SK-N-SH (cell line): ENCODE measurements at regions not wholly inside any gene's neighbourhood (a gene's known extent, or its start where the extent isn't known, plus 50 kb on each side); places are given as distances from the start of the nearest gene placed in this dataset.

Experiments used
- CTCF ChIA-PET: fragments of 300-600, 350-600 bp; formaldehyde crosslinking; extraction: SDS; loops from one replicate; lab custom pipeline; 2021; lab: Yijun Ruan, JAX
- POLR2A ChIA-PET: fragments of 350-600 bp; sonication (Branson Sonifier 250); formaldehyde crosslinking; extraction: SDS; loops from one replicate; lab custom pipeline; 2020; ENCODE audit warnings: antibody characterized with exemption, inconsistent platforms; lab: Yijun Ruan, JAX
- DNase-seq: peaks from one replicate; pipeline ENCODE4 v3.0.0; 2012
- H2AFZ ChIP-seq: fragments of 200-600 bp; sonication (generic); 2 replicates; pipeline ENCODE4 v1.8.1; 2016; ENCODE audit warnings: antibody characterized with exemption, mild to moderate bottlenecking, low read depth
- H3F3A ChIP-seq: fragments of 200-600 bp; sonication (generic); replicated peaks from 2 replicates; pipeline ENCODE3; 2016; ENCODE audit warnings: antibody characterized with exemption, mild to moderate bottlenecking; ENCODE audit not compliant: insufficient read depth
- H3K27ac ChIP-seq, 2 experiments: fragments of 200-500 bp in 1 of 2; fragments of 200-600 bp in 1 of 2; sonication (Bioruptor generic) in 1 of 2; sonication (generic), shearing (Covaris generic) in 1 of 2; 2 replicates each; pipeline versions ENCODE4 v1.5.1 to v1.6.1; 2014 to 2016; ENCODE audit warnings: low read depth in 2 of 2, inconsistent platforms in 1 of 2, low read length in 1 of 2, mild to moderate bottlenecking in 1 of 2, mixed read lengths in 1 of 2
- H3K27me3 ChIP-seq: fragments of 200-600 bp; sonication (generic), shearing (Covaris generic); 2 replicates; pipeline ENCODE4 v1.6.1; 2016; ENCODE audit warnings: mixed run types; ENCODE audit not compliant: insufficient read depth
- H3K36me3 ChIP-seq, 2 experiments: fragments of 200-500 bp in 1 of 2; fragments of 200-600 bp in 1 of 2; sonication (Bioruptor generic) in 1 of 2; sonication (generic) in 1 of 2; replicated peaks in 1 of 2; 2 replicates each; pipeline versions ENCODE3 to v1.5.1; 2014 to 2016; ENCODE audit warnings: low read length in 1 of 2, mild to moderate bottlenecking in 1 of 2; ENCODE audit not compliant: insufficient read depth in 2 of 2, control insufficient read depth in 1 of 2
- H3K4me1 ChIP-seq, 2 experiments: fragments of 200-500 bp in 1 of 2; fragments of 200-600 bp in 1 of 2; sonication (Bioruptor generic) in 1 of 2; sonication (generic), shearing (Covaris generic) in 1 of 2; 2 replicates each; pipeline versions ENCODE4 v1.5.1 to v1.6.1; 2014 to 2016; ENCODE audit warnings: low read depth in 1 of 2, low read length in 1 of 2, mixed run types in 1 of 2; ENCODE audit not compliant: insufficient read depth in 2 of 2, control insufficient read depth in 1 of 2
- H3K4me2 ChIP-seq: fragments of 200-600 bp; sonication (generic), shearing (Covaris generic); 2 replicates; pipeline ENCODE4 v1.6.1; 2017; ENCODE audit warnings: mixed run types
- H3K4me3 ChIP-seq, 2 experiments: fragments of 200-500 bp in 1 of 2; fragments of 200-600 bp in 1 of 2; sonication (Bioruptor generic) in 1 of 2; sonication (generic), shearing (Covaris generic) in 1 of 2; 2 replicates each; pipeline versions ENCODE4 v1.5.1 to v1.8.1; 2014 to 2016; ENCODE audit warnings: low read depth in 2 of 2, inconsistent platforms in 1 of 2, low read length in 1 of 2, mild to moderate bottlenecking in 1 of 2, mixed read lengths in 1 of 2, moderate library complexity in 1 of 2
- H3K79me2 ChIP-seq: fragments of 200-600 bp; sonication (generic); 2 replicates; pipeline ENCODE4 v1.8.1; 2017; ENCODE audit warnings: mild to moderate bottlenecking; ENCODE audit not compliant: insufficient read depth
- H3K9ac ChIP-seq: fragments of 200-600 bp; sonication (generic); 2 replicates; pipeline ENCODE4 v1.6.1; 2017; ENCODE audit warnings: mixed run types
- H3K9me2 ChIP-seq: fragments of 200-600 bp; sonication (generic); 2 replicates; pipeline ENCODE4 v1.6.1; 2017; ENCODE audit warnings: mixed run types
- H3K9me3 ChIP-seq: fragments of 200-600 bp; sonication (generic); 2 replicates; pipeline ENCODE4 v1.6.1; 2017; ENCODE audit warnings: mixed run types, mild to moderate bottlenecking, moderate library complexity
- H4K20me1 ChIP-seq: fragments of 200-600 bp; sonication (generic); 2 replicates; pipeline ENCODE4 v1.6.1; 2017; ENCODE audit warnings: mild to moderate bottlenecking, mixed run types; ENCODE audit not compliant: insufficient read depth
- CTCF ChIP-seq: fragments of 200-600 bp; sonication (generic); IDR thresholded peaks from 2 replicates; pipeline ENCODE4 v1.6.1; 2017; ENCODE audit warnings: antibody characterized with exemption, mild to moderate bottlenecking, moderate library complexity
- FOSL2 ChIP-seq: IDR thresholded peaks from 2 replicates; pipeline ENCODE4 v1.4.0; 2012; ENCODE audit warnings: low read depth, mild to moderate bottlenecking, moderate library complexity, borderline replicate concordance
- MXI1 ChIP-seq: IDR thresholded peaks from 2 replicates; pipeline ENCODE4 v1.6.1; 2012; ENCODE audit warnings: mild to moderate bottlenecking, low read depth, low read length, improper control_type of control experiment
- PBX3 ChIP-seq: IDR thresholded peaks from 2 replicates; pipeline ENCODE4; 2012
- RAD21 ChIP-seq: IDR thresholded peaks from 2 replicates; pipeline ENCODE4 v1.6.1; 2012; ENCODE audit warnings: mild to moderate bottlenecking, low read length
- RCOR1 ChIP-seq: fragments of 150-350 bp; IDR thresholded peaks from 2 replicates; pipeline ENCODE4 v1.6.1; 2017; ENCODE audit warnings: antibody characterized with exemption, low read length
- REST ChIP-seq: IDR thresholded peaks from 2 replicates; pipeline ENCODE4 v1.6.1; 2012; ENCODE audit warnings: mild to moderate bottlenecking, low read depth, low read length, moderate library complexity
- SMC3 ChIP-seq: IDR thresholded peaks from 2 replicates; pipeline ENCODE4 v1.6.1; 2012; ENCODE audit warnings: low read depth, low read length, improper control_type of control experiment
- TCF12 ChIP-seq: IDR thresholded peaks from 2 replicates; pipeline ENCODE4 v1.4.0; 2012
- TEAD4 ChIP-seq: IDR thresholded peaks from 2 replicates; pipeline ENCODE4 v1.4.0; 2012; ENCODE audit warnings: mild to moderate bottlenecking, borderline replicate concordance; ENCODE audit not compliant: insufficient read depth
- ZBTB33 ChIP-seq: IDR thresholded peaks from 2 replicates; pipeline ENCODE4 v1.4.0; 2012; ENCODE audit warnings: low read depth, borderline replicate concordance
- WGBS: methylation state at CpG from one replicate; pipeline ENCODE4 v1.1.6; 2017; ENCODE audit warnings: low lambda C conversion rate; 5-methylcytosine and 5-hydroxymethylcytosine counted together

- Histone ChIP-seq H3K4me3 (no peak overlapping the region; a peak in 1 of 4 replicates), H3K9me2 (no peaks in the 10 kb centered on the region), H3F3A (no peaks in the 10 kb centered on the region), H3K9ac (no peak overlapping the region), H4K20me1 (no peaks in the 10 kb centered on the region), H2AFZ (no peak overlapping the region), H3K9me3 (no peaks in the 10 kb centered on the region), H3K4me2 (no peak overlapping the region), H3K27ac (no peak overlapping the region), H3K4me1 (no peaks in the 10 kb centered on the region), H3K79me2 (no peaks in the 10 kb centered on the region), H3K27me3 (peaks cover 4% of the 10 kb centered on the region; the same call in 1 of the 2 replicates), H3K36me3 (no peaks in the 10 kb centered on the region)
- 64% methylated on average over 2 of the region's 2 CpGs for WGBS
- ChIA-PET CTCF (no interaction called here), POLR2A (no interaction called here)
- no peak for DNase-seq
- TF ChIP-seq RCOR1 (no peak), REST (no peak), PBX3 (no peak), TCF12 (no peak), RAD21 (no peak), SMC3 (no peak), CTCF (no peak), MXI1 (no peak), ZBTB33 (no peak), TEAD4 (no peak), FOSL2 (no peak)
Observed at GRCh38 chr1:24250791-24251190, 63.7 kb upstream of the IFNLR1 start.
